Neural crest cell (in vitro differentiated cells): ENCODE measurements at regions not wholly inside any gene's neighbourhood (a gene's known extent, or its start where the extent isn't known, plus 50 kb on each side); places are given as distances from the start of the nearest gene placed in this dataset.

Experiments used
- DNase-seq: peaks from one replicate; pipeline ENCODE4 v3.0.0; 2021; ENCODE audit warnings: low read depth, mixed read lengths, low spot score
- H3K27ac Mint-ChIP-seq: one replicate; pipeline ENCODE4 v1.8.0; 2021; ENCODE audit warnings: mild to moderate bottlenecking, mixed read lengths; ENCODE audit not compliant: unreplicated experiment
- H3K27me3 Mint-ChIP-seq: 2 replicates; pipeline ENCODE4 v1.8.0; 2021; ENCODE audit warnings: low read depth, mild to moderate bottlenecking, mixed read lengths
- H3K36me3 Mint-ChIP-seq: 2 replicates; pipeline ENCODE4 v1.8.0; 2021; ENCODE audit warnings: low read depth, mild to moderate bottlenecking, mixed read lengths
- H3K4me1 Mint-ChIP-seq: 2 replicates; pipeline ENCODE4 v1.8.0; 2021; ENCODE audit warnings: mixed read lengths
- H3K4me3 Mint-ChIP-seq: one replicate; pipeline ENCODE4 v1.8.0; 2021; ENCODE audit warnings: mild to moderate bottlenecking, mixed read lengths
- H3K9me3 Mint-ChIP-seq: 2 replicates; pipeline ENCODE4 v1.8.0; 2021; ENCODE audit warnings: mixed read lengths
- TF ChIP-seq, protein P1 (sequence below): fragments of 200-600 bp; sonication (generic); conservative IDR thresholded peaks from 2 replicates; pipeline ENCODE4 v1.5.0; 2021; ENCODE audit warnings: antibody characterized with exemption, mild to moderate bottlenecking

DNA sequence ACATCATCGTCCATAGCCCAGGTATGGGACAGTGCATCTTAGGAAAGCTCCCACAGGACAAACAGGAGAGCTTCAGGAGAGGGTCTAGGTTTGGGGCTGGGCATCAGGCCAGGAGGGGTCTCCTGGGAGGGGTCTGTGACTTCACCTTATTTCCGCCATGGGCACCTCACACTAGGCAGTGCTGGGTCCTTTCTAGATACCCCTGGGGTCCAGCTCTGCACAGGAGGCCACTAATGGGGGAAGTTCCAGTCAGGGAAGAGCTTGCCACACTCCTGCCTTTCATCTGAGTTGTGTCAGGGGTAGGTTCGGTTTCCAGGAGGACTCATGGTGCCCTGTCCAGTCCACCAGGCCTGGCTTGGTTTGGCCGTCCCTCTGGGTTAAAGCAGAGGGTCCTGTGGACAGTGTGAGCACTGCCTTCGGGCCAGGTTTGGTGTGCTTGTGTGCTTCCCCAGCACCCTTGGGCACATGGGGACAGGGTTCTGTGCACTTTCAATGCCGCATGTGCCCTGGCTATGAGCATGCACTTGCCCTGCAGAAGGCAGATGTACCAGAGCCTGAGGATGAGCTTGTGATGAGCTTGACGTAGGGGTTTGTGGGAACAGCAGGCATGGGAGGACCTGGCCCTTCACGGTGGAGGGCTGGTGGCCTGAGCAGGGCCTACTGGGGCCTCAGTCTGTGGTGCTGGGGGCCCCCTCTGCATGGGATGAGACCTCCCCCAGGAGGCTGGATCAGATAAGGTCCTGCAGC, 377.7 kb upstream of the NUPR2 start:
- Mint-ChIP-seq H3K4me1 (no peaks in the 10 kb centered on the region), H3K9me3 (peaks cover 5% of the 10 kb centered on the region), H3K27me3 (no peaks in the 10 kb centered on the region), H3K36me3 (peaks cover 7% of the 10 kb centered on the region), H3K27ac (no peak overlapping the region), H3K4me3 (no peak overlapping the region)
- TF ChIP-seq, protein P1, sequence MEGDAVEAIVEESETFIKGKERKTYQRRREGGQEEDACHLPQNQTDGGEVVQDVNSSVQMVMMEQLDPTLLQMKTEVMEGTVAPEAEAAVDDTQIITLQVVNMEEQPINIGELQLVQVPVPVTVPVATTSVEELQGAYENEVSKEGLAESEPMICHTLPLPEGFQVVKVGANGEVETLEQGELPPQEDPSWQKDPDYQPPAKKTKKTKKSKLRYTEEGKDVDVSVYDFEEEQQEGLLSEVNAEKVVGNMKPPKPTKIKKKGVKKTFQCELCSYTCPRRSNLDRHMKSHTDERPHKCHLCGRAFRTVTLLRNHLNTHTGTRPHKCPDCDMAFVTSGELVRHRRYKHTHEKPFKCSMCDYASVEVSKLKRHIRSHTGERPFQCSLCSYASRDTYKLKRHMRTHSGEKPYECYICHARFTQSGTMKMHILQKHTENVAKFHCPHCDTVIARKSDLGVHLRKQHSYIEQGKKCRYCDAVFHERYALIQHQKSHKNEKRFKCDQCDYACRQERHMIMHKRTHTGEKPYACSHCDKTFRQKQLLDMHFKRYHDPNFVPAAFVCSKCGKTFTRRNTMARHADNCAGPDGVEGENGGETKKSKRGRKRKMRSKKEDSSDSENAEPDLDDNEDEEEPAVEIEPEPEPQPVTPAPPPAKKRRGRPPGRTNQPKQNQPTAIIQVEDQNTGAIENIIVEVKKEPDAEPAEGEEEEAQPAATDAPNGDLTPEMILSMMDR: no peak
- DNase-seq: no peak

DNA sequence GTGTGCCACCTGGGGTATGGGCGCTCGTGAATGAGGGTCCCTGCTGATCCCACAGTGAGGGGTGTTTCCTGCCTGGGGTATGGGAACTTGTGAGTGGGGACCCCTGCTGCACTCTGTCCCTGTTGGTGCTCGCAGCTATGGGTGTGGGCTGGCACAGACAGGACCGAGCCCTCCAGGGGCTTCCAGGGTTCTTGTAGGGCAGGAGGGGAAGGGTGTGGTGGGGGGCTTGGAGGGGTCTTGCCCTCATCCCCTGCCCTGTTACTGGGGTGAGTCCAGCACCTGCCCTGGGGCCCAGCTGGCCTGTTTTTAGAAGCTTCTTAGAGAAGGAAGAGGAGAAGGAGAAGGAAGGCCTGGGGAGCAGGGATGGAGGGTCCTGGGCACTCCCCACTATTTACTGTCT, 377.0 kb upstream of the NUPR2 start:
- H3K4me3 Mint-ChIP-seq: no peak overlapping the region
- peaks cover 7% of the 10 kb centered on the region for H3K36me3 Mint-ChIP-seq
- no peaks in the 10 kb centered on the region for H3K4me1 Mint-ChIP-seq
- H3K27me3 Mint-ChIP-seq: no peaks in the 10 kb centered on the region
- TF ChIP-seq, protein P1: no peak
- DNase-seq: no peak
- H3K27ac Mint-ChIP-seq: no peak overlapping the region
- peaks cover 7% of the 10 kb centered on the region for H3K9me3 Mint-ChIP-seq

DNA sequence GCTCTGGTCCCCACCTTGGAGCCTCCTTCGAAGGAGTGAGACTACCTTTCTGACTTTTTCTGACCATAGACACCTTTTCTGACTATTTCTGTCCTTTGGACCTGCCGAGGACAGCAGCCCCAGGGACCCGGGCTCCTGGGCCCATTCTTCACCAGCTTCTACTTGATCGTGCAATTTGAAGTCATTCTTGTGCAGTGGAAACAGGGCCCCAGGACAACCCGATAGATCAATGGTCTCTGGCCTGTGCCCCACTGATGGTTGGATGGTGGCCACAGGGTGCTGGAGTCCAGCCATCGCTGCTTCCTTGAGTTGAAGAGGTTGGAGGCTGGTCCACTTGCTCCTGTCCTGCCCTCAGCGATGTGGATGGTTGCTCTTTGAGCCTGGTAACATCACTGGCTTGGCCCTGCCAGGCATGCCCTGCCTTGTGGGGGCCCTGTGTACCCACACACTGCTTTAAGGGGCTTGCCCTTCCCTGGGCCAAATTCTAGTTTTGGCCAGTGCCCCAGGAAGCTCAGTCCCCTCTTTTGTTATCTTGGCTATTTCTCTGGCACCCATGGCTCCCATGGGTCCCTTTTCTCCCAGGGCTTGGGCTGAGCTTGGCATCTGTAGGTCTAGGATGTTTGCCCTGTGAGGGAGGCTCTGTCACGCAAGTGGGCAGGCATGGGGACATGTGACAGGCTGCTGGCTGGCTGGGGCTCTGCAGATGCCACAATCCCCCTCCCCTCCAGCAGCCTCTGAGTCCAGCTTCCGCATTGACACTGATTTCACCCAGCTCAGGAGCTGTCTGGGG, 375.6 kb upstream of the NUPR2 start:
- Mint-ChIP-seq H3K27ac (no peak overlapping the region), H3K4me3 (no peak overlapping the region), H3K36me3 (peaks cover 7% of the 10 kb centered on the region), H3K27me3 (no peaks in the 10 kb centered on the region), H3K4me1 (no peaks in the 10 kb centered on the region), H3K9me3 (peaks cover 7% of the 10 kb centered on the region)
- TF ChIP-seq, protein P1: no peak
- no peak for DNase-seq

DNA sequence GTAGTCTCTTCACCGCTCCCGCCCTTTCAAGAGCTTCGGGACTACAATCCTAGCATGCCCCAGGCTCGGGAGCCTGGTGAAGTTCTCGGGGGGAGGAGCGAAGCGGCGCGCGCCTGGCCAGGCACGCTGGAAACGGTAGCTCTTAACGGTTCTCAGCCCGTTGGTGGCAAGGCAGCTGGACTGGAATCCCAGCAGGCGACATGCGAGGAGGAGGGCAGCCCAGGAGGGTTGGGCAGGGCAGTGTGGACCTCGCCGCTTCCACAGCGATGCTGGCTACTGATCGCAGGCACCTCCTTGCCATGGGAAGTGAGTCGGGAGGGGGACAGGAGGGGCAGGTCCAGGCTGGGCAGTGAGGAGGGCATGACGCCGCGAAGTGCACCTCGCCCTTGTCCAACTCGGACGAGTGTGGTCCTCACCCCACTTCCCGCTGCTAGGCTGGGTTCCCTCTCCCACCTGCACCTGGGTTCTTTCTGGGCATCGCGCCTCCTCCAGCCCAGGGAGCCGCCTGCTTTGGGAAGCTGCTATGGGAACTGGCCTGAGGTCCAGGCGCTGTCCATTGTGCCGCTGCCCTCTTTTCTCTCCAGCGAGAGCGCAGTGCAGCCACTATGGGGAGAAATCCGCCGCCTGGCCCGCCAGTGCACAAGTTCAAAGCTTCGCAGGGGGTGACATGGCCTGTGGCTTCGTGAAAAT, 367.8 kb upstream of the NUPR2 start:
- H3K36me3 Mint-ChIP-seq: peaks cover 15% of the 10 kb centered on the region
- no peak for DNase-seq
- peaks cover 12% of the 10 kb centered on the region for H3K9me3 Mint-ChIP-seq
- no peaks in the 10 kb centered on the region for H3K4me1 Mint-ChIP-seq
- no peak overlapping the region for H3K27ac Mint-ChIP-seq
- TF ChIP-seq, protein P1: no peak
- no peak overlapping the region for H3K4me3 Mint-ChIP-seq
- no peaks in the 10 kb centered on the region for H3K27me3 Mint-ChIP-seq

DNA sequence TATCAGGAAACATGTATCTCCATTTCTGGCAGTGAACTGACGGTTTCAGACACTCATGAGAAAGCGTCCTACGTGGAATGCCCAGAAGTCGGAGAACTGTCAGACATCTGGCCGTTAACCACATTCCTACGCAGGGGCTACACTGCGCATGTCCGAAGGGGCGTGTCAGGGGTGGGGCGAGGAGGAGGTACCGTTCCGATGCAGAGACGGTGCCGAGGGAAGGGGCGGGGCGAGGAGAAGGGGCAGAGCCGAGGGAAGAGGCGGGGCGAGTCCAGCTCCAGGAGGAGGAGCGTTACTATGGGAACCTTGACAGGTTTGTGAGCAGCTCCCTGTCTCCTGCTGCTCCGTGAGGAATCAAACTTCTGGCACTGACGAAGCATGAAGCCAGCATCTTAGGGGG, 366.9 kb upstream of the NUPR2 start:
- H3K9me3 Mint-ChIP-seq: peaks cover 9% of the 10 kb centered on the region
- H3K27me3 Mint-ChIP-seq: no peaks in the 10 kb centered on the region
- H3K36me3 Mint-ChIP-seq: peaks cover 11% of the 10 kb centered on the region
- DNase-seq: no peak
- H3K4me3 Mint-ChIP-seq: no peak overlapping the region
- H3K4me1 Mint-ChIP-seq: no peaks in the 10 kb centered on the region
- TF ChIP-seq, protein P1: no peak
- H3K27ac Mint-ChIP-seq: no peak overlapping the region
